MM.1S (cell line): ENCODE measurements at regions not wholly inside any gene's neighbourhood (a gene's known extent, or its start where the extent isn't known, plus 50 kb on each side); places are given as distances from the start of the nearest gene placed in this dataset.

Experiments
- EZH2 ChIP-seq: fragments of 300-600 bp; sonication (generic); optimal IDR thresholded peaks from 2 replicates; pipeline ENCODE3; 2017; ENCODE audit warnings: low read depth, mild to moderate bottlenecking, antibody characterized with exemption, low read length, mixed read lengths
- TF ChIP-seq, protein P1 (sequence below): fragments of 300-600 bp; sonication (generic); IDR thresholded peaks from 2 replicates; pipeline ENCODE4 v1.5.1; 2016; ENCODE audit warnings: antibody characterized with exemption, low read length, mixed read lengths

DNA sequence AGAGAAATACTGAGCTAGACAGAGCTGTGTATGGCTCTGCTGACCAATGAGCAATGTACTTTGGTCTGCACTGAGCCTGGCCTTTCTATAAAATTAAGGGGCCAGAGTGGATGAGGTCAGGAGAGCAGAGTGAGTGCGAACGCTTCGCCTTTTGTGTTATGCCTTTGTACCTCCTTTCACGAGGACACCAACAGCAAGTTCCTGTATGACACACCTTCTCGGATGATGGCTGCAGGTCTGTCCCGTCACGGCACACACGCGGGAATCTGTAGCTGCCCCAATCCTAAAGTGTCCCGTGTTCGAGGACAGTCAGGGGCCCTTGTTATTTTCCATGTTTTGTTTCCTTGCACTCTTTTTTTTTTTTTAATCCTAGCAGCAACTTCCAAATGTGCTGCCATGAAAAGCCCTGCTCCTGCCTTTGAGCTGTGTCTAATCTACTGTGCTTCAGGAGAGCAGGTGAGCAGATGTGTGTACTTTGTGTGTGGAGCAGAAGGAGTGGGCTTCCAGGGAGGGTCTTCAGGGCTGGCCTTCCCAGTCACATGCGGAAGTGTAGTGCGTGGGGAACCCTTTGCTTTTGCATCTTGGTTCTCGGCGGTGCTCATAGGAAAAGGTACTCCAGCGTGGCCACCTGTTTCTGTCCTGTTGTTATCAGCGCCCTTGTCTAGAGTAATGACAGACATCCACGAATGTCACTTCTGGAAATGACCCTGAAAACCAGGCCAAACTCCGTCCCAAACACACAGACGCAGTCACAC lies 213.2 kb downstream of the NDUFA10 start:
- TF ChIP-seq, protein P1, sequence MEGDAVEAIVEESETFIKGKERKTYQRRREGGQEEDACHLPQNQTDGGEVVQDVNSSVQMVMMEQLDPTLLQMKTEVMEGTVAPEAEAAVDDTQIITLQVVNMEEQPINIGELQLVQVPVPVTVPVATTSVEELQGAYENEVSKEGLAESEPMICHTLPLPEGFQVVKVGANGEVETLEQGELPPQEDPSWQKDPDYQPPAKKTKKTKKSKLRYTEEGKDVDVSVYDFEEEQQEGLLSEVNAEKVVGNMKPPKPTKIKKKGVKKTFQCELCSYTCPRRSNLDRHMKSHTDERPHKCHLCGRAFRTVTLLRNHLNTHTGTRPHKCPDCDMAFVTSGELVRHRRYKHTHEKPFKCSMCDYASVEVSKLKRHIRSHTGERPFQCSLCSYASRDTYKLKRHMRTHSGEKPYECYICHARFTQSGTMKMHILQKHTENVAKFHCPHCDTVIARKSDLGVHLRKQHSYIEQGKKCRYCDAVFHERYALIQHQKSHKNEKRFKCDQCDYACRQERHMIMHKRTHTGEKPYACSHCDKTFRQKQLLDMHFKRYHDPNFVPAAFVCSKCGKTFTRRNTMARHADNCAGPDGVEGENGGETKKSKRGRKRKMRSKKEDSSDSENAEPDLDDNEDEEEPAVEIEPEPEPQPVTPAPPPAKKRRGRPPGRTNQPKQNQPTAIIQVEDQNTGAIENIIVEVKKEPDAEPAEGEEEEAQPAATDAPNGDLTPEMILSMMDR = no peak
- no peak for TF ChIP-seq EZH2
